HFFc6 (cell line): ENCODE measurements at regions not wholly inside any gene's neighbourhood (a gene's known extent, or its start where the extent isn't known, plus 50 kb on each side); places are given as distances from the start of the nearest gene placed in this dataset.
"Not testable (repeated sequence)": the region's sequence is repeated elsewhere in the genome, so short reads cannot be mapped to it uniquely, and the experiment has no call there.

Experiments used
- DNase-seq: peaks from one replicate; pipeline ENCODE4 v3.0.0-alpha.2; 2018
- H3K27ac Mint-ChIP-seq: 2 replicates; pipeline ENCODE4 v1.8.0; 2020; ENCODE audit warnings: mild to moderate bottlenecking, mixed read lengths
- H3K27me3 Mint-ChIP-seq: 2 replicates; pipeline ENCODE4 v1.8.0; 2021; ENCODE audit warnings: mild to moderate bottlenecking, moderate library complexity, mixed read lengths; ENCODE audit not compliant: insufficient read depth
- H3K36me3 Mint-ChIP-seq: 2 replicates; pipeline ENCODE4 v1.8.0; 2021; ENCODE audit warnings: low read depth, mixed read lengths
- H3K4me1 Mint-ChIP-seq: 2 replicates; pipeline ENCODE4 v1.8.0; 2020; ENCODE audit warnings: low read depth, mixed read lengths
- H3K4me3 Mint-ChIP-seq: 2 replicates; pipeline ENCODE4 v1.8.0; 2020; ENCODE audit warnings: mild to moderate bottlenecking, moderate library complexity, mixed read lengths
- H3K9me3 Mint-ChIP-seq: 2 replicates; pipeline ENCODE4 v1.8.0; 2020; ENCODE audit warnings: mild to moderate bottlenecking, mixed read lengths
- TF ChIP-seq, protein P1 (sequence below): fragments of 200-600 bp; sonication (generic); IDR thresholded peaks from 2 replicates; pipeline ENCODE4 v1.5.0; 2021; ENCODE audit warnings: antibody characterized with exemption, mild to moderate bottlenecking

GRCh38 chr4:28073860-28074555 is 1213.4 kb downstream of the STIM2 start:
- DNase-seq = no peak
- peaks cover 5% of the 10 kb centered on the region; the same call in 1 of the 2 replicates for H3K9me3 Mint-ChIP-seq
- peaks cover 5% of the 10 kb centered on the region; the same call in 1 of the 2 replicates for H3K36me3 Mint-ChIP-seq
- TF ChIP-seq, protein P1, sequence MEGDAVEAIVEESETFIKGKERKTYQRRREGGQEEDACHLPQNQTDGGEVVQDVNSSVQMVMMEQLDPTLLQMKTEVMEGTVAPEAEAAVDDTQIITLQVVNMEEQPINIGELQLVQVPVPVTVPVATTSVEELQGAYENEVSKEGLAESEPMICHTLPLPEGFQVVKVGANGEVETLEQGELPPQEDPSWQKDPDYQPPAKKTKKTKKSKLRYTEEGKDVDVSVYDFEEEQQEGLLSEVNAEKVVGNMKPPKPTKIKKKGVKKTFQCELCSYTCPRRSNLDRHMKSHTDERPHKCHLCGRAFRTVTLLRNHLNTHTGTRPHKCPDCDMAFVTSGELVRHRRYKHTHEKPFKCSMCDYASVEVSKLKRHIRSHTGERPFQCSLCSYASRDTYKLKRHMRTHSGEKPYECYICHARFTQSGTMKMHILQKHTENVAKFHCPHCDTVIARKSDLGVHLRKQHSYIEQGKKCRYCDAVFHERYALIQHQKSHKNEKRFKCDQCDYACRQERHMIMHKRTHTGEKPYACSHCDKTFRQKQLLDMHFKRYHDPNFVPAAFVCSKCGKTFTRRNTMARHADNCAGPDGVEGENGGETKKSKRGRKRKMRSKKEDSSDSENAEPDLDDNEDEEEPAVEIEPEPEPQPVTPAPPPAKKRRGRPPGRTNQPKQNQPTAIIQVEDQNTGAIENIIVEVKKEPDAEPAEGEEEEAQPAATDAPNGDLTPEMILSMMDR = peak; percentile 63
- H3K27ac Mint-ChIP-seq = no peak overlapping the region
- H3K4me3 Mint-ChIP-seq = no peak overlapping the region
- no peaks in the 10 kb centered on the region for H3K27me3 Mint-ChIP-seq
- H3K4me1 Mint-ChIP-seq = peaks cover 19% of the 10 kb centered on the region

DNA sequence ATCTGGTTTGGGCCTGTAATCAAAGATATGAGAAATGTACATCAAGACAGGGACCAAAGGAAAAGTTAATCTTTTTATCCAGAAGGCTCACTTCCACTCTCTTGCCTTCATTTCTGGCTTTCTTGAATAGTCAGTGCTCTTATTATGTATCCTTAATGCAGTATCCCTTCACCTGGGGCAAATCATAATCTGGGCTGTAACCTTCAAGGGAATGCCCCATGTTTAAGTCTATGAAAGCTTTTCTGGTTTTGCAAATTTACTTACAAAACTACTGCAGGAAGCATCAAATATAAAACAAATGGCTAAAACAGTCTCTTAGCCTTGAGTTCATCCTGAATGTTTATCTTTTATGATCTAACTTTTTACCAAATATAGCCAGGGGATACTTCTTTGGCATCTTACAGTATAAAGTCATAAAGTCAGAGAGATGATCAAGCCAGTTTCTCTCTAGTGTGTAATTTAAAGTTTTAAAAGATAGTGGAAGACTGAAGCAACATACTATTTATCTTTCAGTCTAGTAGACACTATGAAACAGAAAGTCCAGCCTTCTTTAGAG is 1214.8 kb downstream of the STIM2 start:
- Mint-ChIP-seq H3K4me3 (peak overlapping the region; percentile 49), H3K27ac (peak overlapping the region; percentile 63), H3K36me3 (peaks cover 19% of the 10 kb centered on the region), H3K27me3 (no peaks in the 10 kb centered on the region; the same call in 1 of the 2 replicates), H3K9me3 (peaks cover 12% of the 10 kb centered on the region), H3K4me1 (peaks cover 19% of the 10 kb centered on the region)
- TF ChIP-seq, protein P1 = no peak
- peak; percentile 9 for DNase-seq

- not testable (repeated sequence) for H3K27me3 Mint-ChIP-seq, DNase-seq, H3K4me3 Mint-ChIP-seq, H3K27ac Mint-ChIP-seq
- peaks cover 23% of the 10 kb centered on the region for H3K9me3 Mint-ChIP-seq
- peaks cover 30% of the 10 kb centered on the region for H3K36me3 Mint-ChIP-seq
- H3K4me1 Mint-ChIP-seq = peaks cover 19% of the 10 kb centered on the region
These were observed 1216.6 kb downstream of the STIM2 start for GRCh38 chr4:28077203-28077602.

DNA sequence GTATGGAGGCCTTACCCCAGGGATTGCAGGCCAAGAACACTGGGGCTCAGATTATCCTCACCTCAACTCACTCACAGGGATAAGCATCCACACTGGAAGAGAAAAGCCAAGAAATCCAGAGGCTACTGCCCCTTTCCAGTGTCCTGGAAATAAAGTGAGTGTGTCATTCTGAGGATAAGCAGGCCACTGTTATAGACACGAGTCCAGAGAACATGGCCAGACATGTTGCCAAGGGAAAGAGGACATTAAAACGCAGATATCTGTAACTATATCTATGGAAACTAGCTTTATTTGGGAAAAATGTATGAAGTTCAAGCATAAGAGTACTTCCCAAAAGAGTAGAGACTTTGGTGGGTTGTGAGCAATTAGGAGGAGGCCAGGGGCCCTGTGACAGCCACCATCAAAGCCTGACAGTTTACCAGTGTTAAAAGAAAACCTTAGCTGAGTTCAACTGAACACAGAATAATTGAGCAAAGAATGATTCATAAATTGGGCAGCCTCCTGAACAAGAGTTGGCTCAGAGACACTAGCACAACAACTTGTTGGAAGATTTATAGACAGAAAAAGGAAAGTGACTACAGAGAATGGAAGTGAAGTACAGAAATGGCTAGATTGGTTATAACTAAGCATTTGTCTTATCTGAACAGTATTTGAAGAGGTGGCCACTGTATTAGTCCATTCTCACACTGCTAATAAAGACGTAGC is 1222.2 kb downstream of the STIM2 start:
- H3K27ac Mint-ChIP-seq = peak overlapping the region; percentile 85
- TF ChIP-seq, protein P1 = no peak
- peaks cover 37% of the 10 kb centered on the region for H3K36me3 Mint-ChIP-seq
- peaks cover 36% of the 10 kb centered on the region for H3K9me3 Mint-ChIP-seq
- DNase-seq = peak; percentile 54
- H3K4me3 Mint-ChIP-seq = no peak overlapping the region; the same call in 1 of the 2 replicates
- peaks cover 20% of the 10 kb centered on the region for H3K4me1 Mint-ChIP-seq
- no peaks in the 10 kb centered on the region; the same call in 1 of the 2 replicates for H3K27me3 Mint-ChIP-seq

- Mint-ChIP-seq H3K9me3 (no peaks in the 10 kb centered on the region), H3K27ac (no peak overlapping the region), H3K27me3 (no peaks in the 10 kb centered on the region), H3K4me3 (no peak overlapping the region), H3K4me1 (peaks cover 13% of the 10 kb centered on the region), H3K36me3 (no peaks in the 10 kb centered on the region)
- TF ChIP-seq, protein P1 = no peak
- DNase-seq = no peak
These were observed 1232.0 kb downstream of the STIM2 start for GRCh38 chr4:28092610-28093009.

DNA sequence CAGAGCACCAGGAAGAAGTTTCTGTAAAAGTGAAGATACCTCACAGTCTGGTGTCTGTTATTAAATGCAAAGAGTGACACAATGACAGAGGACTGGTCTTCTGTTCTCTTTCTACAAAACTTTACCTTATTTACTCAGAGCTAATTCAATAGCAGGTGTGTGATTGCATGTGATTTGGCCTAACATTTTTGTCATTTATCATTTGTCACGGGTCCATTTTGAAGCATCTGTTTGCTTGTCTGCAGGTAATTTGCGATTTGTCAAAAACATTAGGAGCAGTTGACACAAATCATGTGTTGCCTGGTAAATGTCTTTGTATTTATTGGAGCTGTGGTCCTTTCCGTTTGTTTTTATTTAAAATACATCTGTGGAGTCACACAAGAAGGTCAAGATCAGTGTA is 1232.4 kb downstream of the STIM2 start:
- no peak overlapping the region for H3K4me3 Mint-ChIP-seq
- peaks cover 13% of the 10 kb centered on the region for H3K4me1 Mint-ChIP-seq
- no peak for DNase-seq
- TF ChIP-seq, protein P1 = no peak
- H3K27ac Mint-ChIP-seq = no peak overlapping the region
- H3K27me3 Mint-ChIP-seq = no peaks in the 10 kb centered on the region
- no peaks in the 10 kb centered on the region for H3K36me3 Mint-ChIP-seq
- H3K9me3 Mint-ChIP-seq = no peaks in the 10 kb centered on the region
